HL-60 (cell line): ENCODE measurements at regions not wholly inside any gene's neighbourhood (a gene's known extent, or its start where the extent isn't known, plus 50 kb on each side); places are given as distances from the start of the nearest gene placed in this dataset.

Experiments
- DNase-seq, 2 experiments: peaks; one replicate each; pipeline ENCODE4 v3.0.0-alpha.2; 2010 to 2020; ENCODE audit warnings: low read depth in 1 of 2, low spot score in 1 of 2
- H3K27ac ChIP-seq: fragments of 250-450 bp; sonication (Bioruptor Pico); replicated peaks from 2 replicates; pipeline ENCODE4 v1.5.1; 2020; ENCODE audit warnings: mild to moderate bottlenecking, moderate library complexity
- H3K27me3 ChIP-seq: fragments of 250-450 bp; sonication (Bioruptor Pico); 2 replicates; pipeline ENCODE4 v1.5.1; 2021; ENCODE audit warnings: mild to moderate bottlenecking, moderate library complexity; ENCODE audit not compliant: insufficient read depth, poor library complexity, severe bottlenecking
- H3K4me3 ChIP-seq: replicated peaks from 2 replicates; pipeline ENCODE4 v1.5.1; 2011; ENCODE audit warnings: mild to moderate bottlenecking, control low read depth, low read length; ENCODE audit not compliant: insufficient read depth
- GABPA ChIP-seq: IDR thresholded peaks from 2 replicates; pipeline ENCODE4 v1.6.1; 2012; ENCODE audit warnings: low read depth
- POLR2AphosphoS5 ChIP-seq: IDR thresholded peaks from 2 replicates; pipeline ENCODE4 v1.6.1; 2012; ENCODE audit warnings: low read depth
- SPI1 ChIP-seq: IDR thresholded peaks from 2 replicates; pipeline ENCODE4 v1.6.1; 2012; ENCODE audit warnings: low read depth, mild to moderate bottlenecking, borderline replicate concordance
- TF ChIP-seq, protein P1 (sequence below): IDR thresholded peaks from 2 replicates; pipeline ENCODE4 v1.6.1; 2012; ENCODE audit warnings: low read depth; ENCODE audit not compliant: insufficient replicate concordance
- TF ChIP-seq, protein P2 (sequence below): IDR thresholded peaks from one replicate; pipeline ENCODE4 v1.5.1; 2011; ENCODE audit warnings: low read length, control low read depth, inconsistent platforms; ENCODE audit not compliant: insufficient read depth

DNA sequence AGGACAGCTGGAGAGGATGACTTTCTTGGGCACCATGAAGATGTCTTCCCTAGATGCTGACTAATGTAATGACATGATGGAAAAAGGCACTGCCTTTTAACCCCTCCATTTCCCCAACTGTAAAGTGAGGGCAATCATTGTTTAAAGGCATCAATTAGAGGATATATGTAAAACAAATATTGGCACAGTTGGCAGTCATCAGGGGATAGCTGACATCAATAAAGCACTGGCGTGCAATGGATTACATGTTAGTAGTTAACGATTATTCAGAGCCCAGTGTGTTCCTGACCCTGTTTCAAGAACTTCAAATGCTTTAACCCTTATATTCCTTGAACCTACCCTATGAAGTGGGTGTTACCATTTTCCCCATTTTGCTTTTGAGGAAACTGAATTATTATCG, 100.7 kb downstream of the TMEM114 start:
- H3K27ac ChIP-seq, result no peak overlapping the region
- H3K4me3 ChIP-seq, result no peak overlapping the region
- no peak for DNase-seq
- TF ChIP-seq, protein P1, sequence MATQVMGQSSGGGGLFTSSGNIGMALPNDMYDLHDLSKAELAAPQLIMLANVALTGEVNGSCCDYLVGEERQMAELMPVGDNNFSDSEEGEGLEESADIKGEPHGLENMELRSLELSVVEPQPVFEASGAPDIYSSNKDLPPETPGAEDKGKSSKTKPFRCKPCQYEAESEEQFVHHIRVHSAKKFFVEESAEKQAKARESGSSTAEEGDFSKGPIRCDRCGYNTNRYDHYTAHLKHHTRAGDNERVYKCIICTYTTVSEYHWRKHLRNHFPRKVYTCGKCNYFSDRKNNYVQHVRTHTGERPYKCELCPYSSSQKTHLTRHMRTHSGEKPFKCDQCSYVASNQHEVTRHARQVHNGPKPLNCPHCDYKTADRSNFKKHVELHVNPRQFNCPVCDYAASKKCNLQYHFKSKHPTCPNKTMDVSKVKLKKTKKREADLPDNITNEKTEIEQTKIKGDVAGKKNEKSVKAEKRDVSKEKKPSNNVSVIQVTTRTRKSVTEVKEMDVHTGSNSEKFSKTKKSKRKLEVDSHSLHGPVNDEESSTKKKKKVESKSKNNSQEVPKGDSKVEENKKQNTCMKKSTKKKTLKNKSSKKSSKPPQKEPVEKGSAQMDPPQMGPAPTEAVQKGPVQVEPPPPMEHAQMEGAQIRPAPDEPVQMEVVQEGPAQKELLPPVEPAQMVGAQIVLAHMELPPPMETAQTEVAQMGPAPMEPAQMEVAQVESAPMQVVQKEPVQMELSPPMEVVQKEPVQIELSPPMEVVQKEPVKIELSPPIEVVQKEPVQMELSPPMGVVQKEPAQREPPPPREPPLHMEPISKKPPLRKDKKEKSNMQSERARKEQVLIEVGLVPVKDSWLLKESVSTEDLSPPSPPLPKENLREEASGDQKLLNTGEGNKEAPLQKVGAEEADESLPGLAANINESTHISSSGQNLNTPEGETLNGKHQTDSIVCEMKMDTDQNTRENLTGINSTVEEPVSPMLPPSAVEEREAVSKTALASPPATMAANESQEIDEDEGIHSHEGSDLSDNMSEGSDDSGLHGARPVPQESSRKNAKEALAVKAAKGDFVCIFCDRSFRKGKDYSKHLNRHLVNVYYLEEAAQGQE, result no peak
- TF ChIP-seq POLR2AphosphoS5, result no peak
- H3K27me3 ChIP-seq, result no peaks in the 10 kb centered on the region

DNA sequence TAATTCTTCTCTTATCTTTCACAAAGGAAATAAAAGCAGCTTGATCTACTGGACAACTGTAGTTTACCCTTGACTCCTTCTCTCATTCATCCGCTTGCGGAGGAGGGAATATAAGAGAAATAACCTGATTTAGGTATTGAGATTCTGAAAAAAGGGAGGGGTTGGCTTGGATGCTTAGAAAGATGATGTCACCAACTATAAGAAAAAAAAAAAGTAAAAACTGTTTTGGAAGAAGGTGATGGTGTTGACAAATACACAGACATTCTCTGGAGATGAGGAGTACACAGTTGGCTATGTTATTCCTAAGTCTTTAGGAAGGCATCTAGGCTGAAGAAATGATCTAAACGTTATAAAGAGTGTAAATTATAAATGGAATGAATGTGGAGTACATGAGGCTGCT, 103.3 kb downstream of the TMEM114 start:
- no peak for DNase-seq
- TF ChIP-seq, protein P2, sequence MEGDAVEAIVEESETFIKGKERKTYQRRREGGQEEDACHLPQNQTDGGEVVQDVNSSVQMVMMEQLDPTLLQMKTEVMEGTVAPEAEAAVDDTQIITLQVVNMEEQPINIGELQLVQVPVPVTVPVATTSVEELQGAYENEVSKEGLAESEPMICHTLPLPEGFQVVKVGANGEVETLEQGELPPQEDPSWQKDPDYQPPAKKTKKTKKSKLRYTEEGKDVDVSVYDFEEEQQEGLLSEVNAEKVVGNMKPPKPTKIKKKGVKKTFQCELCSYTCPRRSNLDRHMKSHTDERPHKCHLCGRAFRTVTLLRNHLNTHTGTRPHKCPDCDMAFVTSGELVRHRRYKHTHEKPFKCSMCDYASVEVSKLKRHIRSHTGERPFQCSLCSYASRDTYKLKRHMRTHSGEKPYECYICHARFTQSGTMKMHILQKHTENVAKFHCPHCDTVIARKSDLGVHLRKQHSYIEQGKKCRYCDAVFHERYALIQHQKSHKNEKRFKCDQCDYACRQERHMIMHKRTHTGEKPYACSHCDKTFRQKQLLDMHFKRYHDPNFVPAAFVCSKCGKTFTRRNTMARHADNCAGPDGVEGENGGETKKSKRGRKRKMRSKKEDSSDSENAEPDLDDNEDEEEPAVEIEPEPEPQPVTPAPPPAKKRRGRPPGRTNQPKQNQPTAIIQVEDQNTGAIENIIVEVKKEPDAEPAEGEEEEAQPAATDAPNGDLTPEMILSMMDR, result no peak
- TF ChIP-seq GABPA, result no peak
- TF ChIP-seq SPI1, result no peak
- TF ChIP-seq POLR2AphosphoS5, result no peak
- TF ChIP-seq, protein P1, result no peak
- no peak overlapping the region for H3K27ac ChIP-seq
- H3K27me3 ChIP-seq, result no peaks in the 10 kb centered on the region
- H3K4me3 ChIP-seq, result no peak overlapping the region

DNA sequence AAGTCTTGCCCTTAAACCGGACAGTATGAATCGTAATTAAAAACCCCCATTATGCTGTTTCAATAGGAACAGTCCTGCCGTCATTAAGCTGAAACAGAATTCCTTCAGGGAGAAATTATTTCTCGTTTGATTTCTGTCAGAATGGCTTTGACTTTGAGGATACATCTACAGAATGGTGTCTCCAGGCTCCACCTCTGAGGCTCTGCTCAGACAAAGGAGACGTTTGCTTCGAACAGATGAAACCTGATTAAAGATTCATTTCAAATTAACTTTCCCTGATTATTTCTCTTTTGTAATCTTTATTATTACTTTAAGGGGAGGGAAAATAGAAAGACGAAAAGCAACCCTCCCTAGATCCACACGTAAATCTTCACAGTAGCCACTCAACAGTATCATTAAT, 106.9 kb downstream of the TMEM114 start:
- Histone ChIP-seq H3K4me3 (no peak overlapping the region), H3K27ac (no peak overlapping the region), H3K27me3 (no peaks in the 10 kb centered on the region)
- TF ChIP-seq, protein P2, result no peak
- TF ChIP-seq SPI1 (no peak), POLR2AphosphoS5 (no peak), GABPA (no peak)
- TF ChIP-seq, protein P1, result no peak
- DNase-seq, result no peak

GRCh38 chr16:8481810-8482209, 108.5 kb downstream of the TMEM114 start:
- H3K4me3 ChIP-seq, result no peak overlapping the region
- no peak overlapping the region for H3K27ac ChIP-seq
- no peaks in the 10 kb centered on the region for H3K27me3 ChIP-seq
- TF ChIP-seq SPI1 (no peak), POLR2AphosphoS5 (no peak), GABPA (no peak)
- TF ChIP-seq, protein P1, result no peak
- TF ChIP-seq, protein P2, result no peak
- no peak for DNase-seq
